NCI-H2029 (cell line): ENCODE measurements at regions not wholly inside any gene's neighbourhood (a gene's known extent, or its start where the extent isn't known, plus 50 kb on each side); places are given as distances from the start of the nearest gene placed in this dataset.

ENCODE experiments used
- DNase-seq: peaks from one replicate; lab custom pipeline; 2025; lab: John Stamatoyannopoulos, UW

GRCh38 chr22:48612077-48612995 lies 1215.3 kb downstream of the BRD1 start:
- no peak for DNase-seq

- no peak for DNase-seq
Observed at GRCh38 chr22:48609279-48609865, 1218.3 kb downstream of the BRD1 start.

GRCh38 chr22:48607901-48608662 lies 1219.6 kb downstream of the BRD1 start:
- DNase-seq = no peak

DNA sequence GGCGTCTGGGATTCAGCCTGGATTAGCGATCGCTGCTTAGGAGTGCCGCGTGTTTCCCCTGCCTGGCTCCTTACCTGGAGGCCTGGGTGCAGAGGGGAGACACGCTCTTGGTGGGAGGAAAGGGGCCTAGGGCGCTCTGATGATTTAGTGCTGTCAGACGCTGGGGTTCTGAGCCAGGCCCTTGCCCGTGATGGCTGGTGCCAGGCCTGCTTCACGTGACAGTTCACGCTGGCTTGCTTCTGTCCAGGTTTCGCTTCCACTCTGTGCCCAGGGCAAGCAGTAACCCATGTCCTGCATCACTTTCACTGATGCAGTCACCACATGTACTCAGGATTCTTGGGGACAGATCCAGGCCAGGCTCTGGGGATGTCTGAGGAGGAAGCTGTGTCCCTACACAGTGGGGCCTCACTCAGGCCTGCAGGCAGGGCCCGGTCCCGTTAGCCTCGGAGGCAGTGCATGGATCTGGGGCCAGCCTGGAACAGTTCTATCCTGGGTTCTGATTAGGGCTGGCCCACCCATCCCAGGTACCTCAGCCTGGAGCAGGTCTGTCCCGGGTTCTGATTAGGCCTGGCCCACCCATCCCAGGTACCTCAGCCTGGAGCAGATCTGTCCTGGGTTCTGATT lies 1220.9 kb downstream of the BRD1 start:
- no peak for DNase-seq

DNA sequence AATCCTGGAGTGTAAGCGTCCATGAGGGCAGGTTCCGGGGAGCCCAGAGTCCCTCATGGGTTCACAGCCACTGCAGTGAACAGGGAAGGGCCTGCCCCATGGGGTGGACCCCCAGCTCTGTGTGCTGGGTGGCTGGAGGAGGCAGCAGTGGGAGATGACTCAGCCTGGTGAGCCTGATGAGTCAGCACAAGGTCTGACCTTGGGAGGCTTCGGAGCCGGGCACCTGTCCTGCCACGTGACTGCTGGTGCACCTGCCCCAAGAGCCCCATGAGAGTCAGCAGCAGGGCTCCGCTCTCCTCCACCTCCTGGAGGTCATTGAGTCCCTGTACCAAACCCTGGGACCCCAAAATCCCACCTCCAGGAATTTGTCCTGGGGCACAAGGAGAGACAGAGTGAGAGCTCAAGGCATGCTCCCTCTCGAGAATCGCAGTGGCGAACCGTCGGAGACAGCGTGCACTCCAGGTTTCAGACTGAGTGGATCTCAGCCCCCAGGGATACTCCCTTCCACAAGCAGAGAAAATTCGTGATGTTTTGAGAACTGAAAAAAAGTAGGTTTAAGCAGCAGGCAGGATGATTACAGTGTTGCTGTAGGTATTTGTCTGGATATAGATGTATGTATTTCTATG lies 1221.7 kb downstream of the BRD1 start:
- peak; percentile 50 for DNase-seq

- no peak for DNase-seq
Observed at GRCh38 chr22:48605125-48605524, 1222.5 kb downstream of the BRD1 start.

GRCh38 chr22:48603621-48604320 lies 1223.9 kb downstream of the BRD1 start:
- no peak for DNase-seq

GRCh38 chr22:48602805-48603518 lies 1224.7 kb downstream of the BRD1 start:
- DNase-seq = no peak

- DNase-seq = no peak
Observed at GRCh38 chr22:48600681-48601080, 1227.0 kb downstream of the BRD1 start.

- no peak for DNase-seq
Observed at GRCh38 chr22:48600171-48600570, 1227.5 kb downstream of the BRD1 start.

DNA sequence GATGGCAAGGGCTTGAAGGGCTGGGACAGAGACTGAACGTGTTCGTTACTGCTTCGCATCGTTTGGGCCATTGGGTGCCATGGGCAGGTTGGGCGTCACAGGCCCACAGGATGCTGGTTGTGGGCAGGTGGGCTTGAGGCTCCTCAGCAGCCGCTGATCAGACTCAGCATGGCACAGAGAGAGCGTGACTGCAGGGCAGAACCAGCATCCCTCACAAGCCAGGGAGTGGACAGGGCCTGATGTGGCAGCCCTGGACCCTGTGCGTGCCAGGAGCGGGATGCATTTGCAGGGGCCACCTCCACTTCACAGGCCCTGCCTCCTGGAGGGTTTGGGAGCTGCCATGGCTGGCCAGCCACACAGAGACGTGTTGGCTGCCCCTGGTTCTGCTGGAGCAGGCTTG lies 1228.3 kb downstream of the BRD1 start:
- no peak for DNase-seq

DNA sequence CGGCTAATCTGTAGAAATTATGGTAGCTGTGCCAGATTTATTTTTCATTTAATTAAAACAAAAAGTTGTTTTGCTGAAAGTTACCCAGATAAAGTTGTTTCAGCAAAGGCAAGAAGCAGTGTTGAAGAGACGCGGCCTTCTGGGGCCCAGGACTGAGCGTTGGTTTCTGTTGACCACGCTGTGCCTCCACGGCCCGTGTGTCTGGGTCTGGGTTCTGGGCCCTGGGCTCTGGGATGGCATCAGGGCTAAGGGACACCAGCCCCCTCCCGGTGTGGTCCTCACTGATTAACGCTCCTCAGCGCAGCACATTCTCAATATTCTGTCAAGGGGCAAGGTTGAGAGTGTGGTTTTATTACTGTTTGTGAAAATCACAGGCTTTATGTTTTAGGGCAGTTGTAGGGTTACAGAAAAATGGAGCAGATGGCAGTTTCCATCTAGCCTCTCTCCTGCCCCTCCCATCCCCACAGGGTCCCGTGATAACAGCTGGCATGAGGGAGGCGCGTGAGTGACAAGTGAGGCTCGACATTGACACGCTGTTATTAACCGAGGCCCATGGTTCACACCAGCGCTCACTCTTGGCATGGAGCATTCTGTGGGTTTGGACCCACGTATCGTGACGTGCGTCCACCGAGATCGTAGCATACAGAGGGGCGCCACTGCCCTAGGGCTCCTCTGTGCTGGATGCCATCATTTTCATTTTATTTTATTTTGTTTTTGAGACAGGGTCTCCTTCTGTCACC lies 1231.4 kb downstream of the BRD1 start:
- DNase-seq = no peak

- no peak for DNase-seq
Observed at GRCh38 chr22:48595511-48595905, 1232.2 kb downstream of the BRD1 start.

GRCh38 chr22:48594757-48595510 lies 1232.7 kb downstream of the BRD1 start:
- no peak for DNase-seq

DNA sequence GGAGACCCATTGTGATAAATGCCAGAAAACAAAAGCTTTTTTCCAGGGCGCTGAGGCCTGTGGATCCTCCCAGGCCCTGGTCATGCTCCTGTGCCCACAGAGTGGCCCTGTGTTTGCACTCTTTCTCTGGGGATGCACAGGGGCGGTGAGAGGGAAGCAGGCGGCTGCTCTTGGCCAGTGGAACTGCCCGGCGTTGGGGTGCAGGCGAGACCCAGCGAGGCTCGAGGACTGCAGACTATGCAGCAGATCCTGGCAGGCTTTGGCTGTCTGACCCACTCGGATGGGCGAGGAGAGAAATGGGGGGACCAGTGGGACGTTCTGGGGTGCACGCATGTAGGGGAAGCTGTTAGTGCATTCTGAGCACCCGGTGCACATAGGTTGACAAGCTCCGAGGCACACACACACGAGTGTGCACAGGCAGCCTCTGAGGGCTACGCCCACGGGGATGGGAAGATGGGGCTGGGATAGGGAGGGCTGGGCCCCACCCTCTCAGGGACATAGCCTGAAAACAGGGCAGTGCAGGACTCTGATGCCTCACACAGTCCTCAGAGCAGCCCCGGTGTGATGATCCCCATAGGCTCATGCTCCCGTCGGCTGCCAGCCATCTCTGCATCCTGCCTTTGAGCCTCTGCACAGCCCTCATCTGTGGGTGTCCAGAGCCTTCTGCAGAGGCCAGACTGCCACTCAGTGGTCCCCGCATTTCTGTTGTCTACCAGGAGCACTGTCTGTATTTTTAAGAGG lies 1233.5 kb downstream of the BRD1 start:
- DNase-seq = no peak

- no peak for DNase-seq
Observed at GRCh38 chr22:48593551-48593950, 1234.1 kb downstream of the BRD1 start.

DNA sequence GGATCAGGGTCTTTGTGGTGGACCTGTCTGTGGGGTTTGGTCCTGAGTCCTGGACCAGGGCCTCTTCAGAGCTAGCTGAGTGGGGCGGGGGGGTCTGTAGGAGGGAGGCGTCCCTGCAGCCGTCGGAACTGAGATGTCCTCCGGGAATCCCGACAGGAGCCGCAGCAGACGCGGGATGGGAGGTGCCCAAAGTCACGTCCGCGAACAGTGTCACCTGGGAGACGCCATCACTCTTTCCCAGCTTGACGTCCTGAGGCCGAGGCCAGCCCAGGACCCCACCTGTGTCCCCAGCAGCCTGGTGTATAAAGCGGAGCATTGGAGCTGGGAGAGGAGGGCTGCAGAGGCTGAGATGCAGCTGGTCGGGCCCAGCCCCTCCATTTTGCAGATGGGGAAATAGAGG lies 1234.7 kb downstream of the BRD1 start:
- DNase-seq = no peak

DNA sequence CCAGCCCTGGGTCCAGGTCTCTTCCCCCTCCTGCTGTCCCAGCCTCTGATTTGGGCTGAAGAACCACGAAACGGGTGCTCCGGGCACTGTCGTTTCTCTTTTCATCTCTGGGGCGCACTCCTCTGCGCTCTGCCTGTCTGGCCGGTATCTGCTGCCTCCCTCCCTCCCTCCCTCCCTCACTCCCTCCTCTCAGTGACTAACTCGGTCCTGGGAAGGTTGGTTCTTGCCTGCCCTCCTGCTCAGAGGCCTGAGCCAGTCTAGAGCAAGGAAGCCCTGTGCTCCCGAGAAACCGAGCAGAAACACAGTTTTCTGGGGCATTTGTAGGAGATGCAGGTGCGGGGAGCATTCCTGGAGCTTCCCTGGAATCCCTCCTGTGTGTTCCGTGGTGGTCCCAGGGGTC lies 1235.2 kb downstream of the BRD1 start:
- no peak for DNase-seq

- DNase-seq = no peak
Observed at GRCh38 chr22:48592066-48592345, 1235.7 kb downstream of the BRD1 start.
